HUES6 (cell line): ENCODE measurements at regions not wholly inside any gene's neighbourhood (a gene's known extent, or its start where the extent isn't known, plus 50 kb on each side); places are given as distances from the start of the nearest gene placed in this dataset.

Source experiments
- H3K27ac ChIP-seq: 2 replicates; pipeline ENCODE4 v1.7.0; 2013; ENCODE audit warnings: low read depth, mild to moderate bottlenecking, low read length, inconsistent platforms
- H3K27me3 ChIP-seq: 2 replicates; pipeline ENCODE4 v1.6.1; 2013; ENCODE audit warnings: low read length; ENCODE audit not compliant: control insufficient read depth, insufficient read depth
- H3K36me3 ChIP-seq: 2 replicates; pipeline ENCODE4 v1.6.1; 2013; ENCODE audit warnings: low read length; ENCODE audit not compliant: control insufficient read depth, insufficient read depth
- H3K4me1 ChIP-seq: 2 replicates; pipeline ENCODE4 v1.6.1; 2013; ENCODE audit warnings: low read length; ENCODE audit not compliant: control insufficient read depth, insufficient read depth
- H3K4me3 ChIP-seq: 2 replicates; pipeline ENCODE4 v1.5.1; 2013; ENCODE audit warnings: low read depth, low read length
- H3K9ac ChIP-seq: one replicate; pipeline ENCODE4 v1.6.1; 2013; ENCODE audit warnings: mild to moderate bottlenecking, low read length
- H3K9me3 ChIP-seq: 2 replicates; pipeline ENCODE4 v1.6.1; 2013; ENCODE audit warnings: low read depth, low read length; ENCODE audit not compliant: control insufficient read depth, insufficient read depth

DNA sequence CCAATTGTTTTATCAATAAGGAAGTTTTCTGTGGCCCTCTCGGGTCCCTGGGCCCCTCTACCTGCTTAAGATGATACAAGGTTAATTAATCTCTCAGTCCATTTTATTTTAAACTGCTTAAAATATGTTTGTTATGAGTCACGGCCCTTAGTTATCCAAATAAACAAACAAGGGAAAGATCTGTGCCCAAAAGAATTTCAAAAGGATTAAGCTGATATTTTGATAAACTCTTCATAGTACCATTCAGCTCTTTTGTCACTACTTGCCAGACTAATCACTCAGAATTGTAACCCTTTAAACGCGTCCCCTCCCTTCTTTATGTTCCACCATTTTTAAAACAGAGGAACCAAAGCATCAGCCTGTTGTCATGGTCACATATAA lies 144.7 kb upstream of the STK17B start:
- Histone ChIP-seq H3K9me3 (no peaks in the 10 kb centered on the region), H3K27me3 (no peaks in the 10 kb centered on the region), H3K4me3 (no peak overlapping the region), H3K27ac (no peak overlapping the region), H3K36me3 (no peaks in the 10 kb centered on the region), H3K4me1 (0 out of 2 replicates have a peak, but pooled peaks cover 3% of the 10 kb centered on the region), H3K9ac (no peak overlapping the region)

- Histone ChIP-seq H3K27ac (no peak overlapping the region), H3K36me3 (no peaks in the 10 kb centered on the region), H3K9ac (no peak overlapping the region), H3K4me3 (no peak overlapping the region), H3K27me3 (no peaks in the 10 kb centered on the region), H3K9me3 (no peaks in the 10 kb centered on the region), H3K4me1 (0 out of 2 replicates have a peak, but pooled peaks cover 8% of the 10 kb centered on the region)
These were observed 147.4 kb upstream of the STK17B start for GRCh38 chr2:196318517-196319377.

GRCh38 chr2:196322973-196323810 lies 151.8 kb upstream of the STK17B start:
- H3K9me3 ChIP-seq, result no peaks in the 10 kb centered on the region
- H3K4me1 ChIP-seq, result 0 out of 2 replicates have a peak, but pooled peaks cover 5% of the 10 kb centered on the region
- H3K36me3 ChIP-seq, result no peaks in the 10 kb centered on the region
- no peak overlapping the region for H3K9ac ChIP-seq
- no peak overlapping the region for H3K4me3 ChIP-seq
- no peaks in the 10 kb centered on the region for H3K27me3 ChIP-seq
- H3K27ac ChIP-seq, result no peak overlapping the region

DNA sequence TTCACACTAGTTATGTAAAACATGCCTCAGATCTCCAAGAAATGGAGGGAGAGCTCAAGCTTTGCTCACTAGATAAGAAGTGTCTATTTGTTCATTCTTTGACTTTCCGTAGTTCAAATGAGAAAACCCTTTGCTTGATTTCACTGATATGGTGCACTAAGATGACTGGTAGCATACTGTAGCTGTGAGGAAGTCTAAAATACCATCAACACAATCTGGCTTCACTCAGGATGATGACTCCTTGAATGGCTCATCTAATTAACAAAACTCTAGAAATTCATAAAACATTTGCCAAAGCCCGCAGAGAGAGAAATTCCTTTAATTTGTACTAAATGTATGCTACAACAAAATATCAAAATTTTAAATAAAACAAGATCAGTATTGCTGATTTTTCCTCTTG lies 152.8 kb upstream of the STK17B start:
- Histone ChIP-seq H3K27ac (no peak overlapping the region), H3K27me3 (no peaks in the 10 kb centered on the region), H3K36me3 (no peaks in the 10 kb centered on the region), H3K4me3 (no peak overlapping the region), H3K9ac (no peak overlapping the region), H3K9me3 (no peaks in the 10 kb centered on the region), H3K4me1 (0 out of 2 replicates have a peak, but pooled peaks cover 5% of the 10 kb centered on the region)

DNA sequence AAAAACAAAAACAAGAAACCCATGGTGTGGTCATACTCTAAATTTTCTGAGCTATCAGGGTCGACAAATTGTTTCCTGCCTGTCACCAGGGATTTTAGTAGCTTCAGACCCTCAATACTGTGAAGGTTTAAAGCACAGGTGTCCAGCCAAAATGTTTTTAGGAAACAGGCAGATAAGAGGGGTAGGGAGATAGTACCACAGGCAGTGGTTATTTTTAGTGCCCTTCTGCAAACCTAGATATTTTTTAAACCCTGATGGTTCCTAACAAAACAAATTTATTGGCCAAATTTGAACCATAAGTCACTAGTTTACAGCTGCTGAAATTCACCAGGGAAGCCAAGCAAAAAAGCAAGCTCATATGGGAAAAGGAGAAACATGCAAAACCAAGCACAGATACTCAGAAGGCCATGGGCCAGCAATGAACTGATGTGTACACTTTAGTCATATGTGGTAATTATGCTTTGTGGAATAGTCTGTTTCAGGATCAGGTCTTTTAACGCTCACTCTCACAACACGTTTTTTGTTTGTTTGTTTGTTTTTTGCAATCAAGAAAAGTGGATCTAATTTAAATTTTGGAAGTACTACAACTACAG lies 156.8 kb upstream of the STK17B start:
- no peaks in the 10 kb centered on the region for H3K9me3 ChIP-seq
- H3K27ac ChIP-seq, result no peak overlapping the region
- H3K4me3 ChIP-seq, result no peak overlapping the region
- H3K9ac ChIP-seq, result no peak overlapping the region
- H3K27me3 ChIP-seq, result no peaks in the 10 kb centered on the region
- no peaks in the 10 kb centered on the region for H3K36me3 ChIP-seq
- no peaks in the 10 kb centered on the region for H3K4me1 ChIP-seq

DNA sequence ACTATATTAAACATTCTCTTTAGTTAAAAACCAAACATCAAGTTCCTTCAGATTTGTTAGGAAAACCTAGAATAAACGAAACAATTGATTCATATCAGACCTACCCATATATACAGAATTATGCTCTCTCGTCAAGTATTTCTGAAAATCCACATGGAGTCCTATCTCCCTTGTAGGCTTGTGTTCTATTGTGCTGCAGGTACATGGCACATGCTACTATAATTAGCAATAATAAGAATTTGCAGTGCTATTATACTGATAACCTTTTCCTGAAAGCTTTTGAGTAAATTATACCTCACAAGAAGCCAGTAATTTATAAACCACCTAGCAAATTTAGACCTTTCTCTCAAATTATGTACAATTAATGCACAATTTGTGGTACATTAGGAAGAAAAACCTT lies 158.6 kb upstream of the STK17B start:
- no peaks in the 10 kb centered on the region for H3K9me3 ChIP-seq
- H3K4me1 ChIP-seq, result peaks cover 3% of the 10 kb centered on the region; the same call in 1 of the 2 replicates
- H3K4me3 ChIP-seq, result no peak overlapping the region
- H3K27me3 ChIP-seq, result no peaks in the 10 kb centered on the region
- no peaks in the 10 kb centered on the region for H3K36me3 ChIP-seq
- no peak overlapping the region for H3K9ac ChIP-seq
- H3K27ac ChIP-seq, result no peak overlapping the region

DNA sequence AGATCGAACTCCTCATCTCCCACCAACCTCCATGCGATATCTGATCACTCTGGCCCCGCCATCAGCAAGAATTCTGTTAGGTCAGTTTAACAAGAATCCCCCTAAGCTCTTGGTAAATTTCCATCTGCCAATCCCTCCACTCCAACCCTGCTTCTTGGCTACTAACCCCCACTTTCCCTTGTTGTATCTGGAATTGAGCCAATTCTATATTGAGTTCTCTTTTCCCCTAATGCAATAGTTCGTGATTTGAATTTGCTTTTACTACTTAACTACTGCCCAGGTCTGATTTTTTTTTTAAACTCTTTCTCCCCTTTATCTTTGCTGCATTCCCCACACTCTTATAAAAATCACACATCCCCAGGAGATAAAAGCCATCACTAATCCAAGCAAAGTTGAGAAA lies 159.3 kb upstream of the STK17B start:
- no peaks in the 10 kb centered on the region for H3K36me3 ChIP-seq
- no peak overlapping the region for H3K4me3 ChIP-seq
- H3K4me1 ChIP-seq, result peaks cover 10% of the 10 kb centered on the region; the same call in 1 of the 2 replicates
- no peak overlapping the region for H3K9ac ChIP-seq
- no peaks in the 10 kb centered on the region for H3K9me3 ChIP-seq
- H3K27me3 ChIP-seq, result no peaks in the 10 kb centered on the region
- no peak overlapping the region for H3K27ac ChIP-seq

DNA sequence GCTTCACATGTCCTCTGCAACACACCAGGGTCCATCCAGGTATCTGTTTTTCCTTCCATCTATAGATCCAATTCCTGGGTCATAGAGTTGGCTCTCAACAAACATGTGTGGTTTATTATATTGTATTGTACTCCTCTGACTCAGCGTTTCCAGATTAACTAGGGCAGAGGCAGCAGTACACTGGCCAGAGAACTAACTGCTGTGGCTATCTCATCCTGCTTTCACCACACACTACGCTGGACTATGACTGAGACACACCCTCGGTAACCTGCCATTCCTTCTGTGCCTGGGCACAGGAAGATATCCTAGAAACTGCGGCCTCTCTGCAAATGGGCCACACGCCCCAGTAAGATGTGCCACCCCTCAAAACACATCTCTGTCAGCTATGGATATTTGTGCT lies 159.8 kb upstream of the STK17B start:
- Histone ChIP-seq H3K4me3 (no peak overlapping the region), H3K4me1 (peaks cover 13% of the 10 kb centered on the region; the same call in 1 of the 2 replicates), H3K9me3 (no peaks in the 10 kb centered on the region), H3K27ac (no peak overlapping the region), H3K36me3 (no peaks in the 10 kb centered on the region), H3K9ac (no peak overlapping the region), H3K27me3 (no peaks in the 10 kb centered on the region)

DNA sequence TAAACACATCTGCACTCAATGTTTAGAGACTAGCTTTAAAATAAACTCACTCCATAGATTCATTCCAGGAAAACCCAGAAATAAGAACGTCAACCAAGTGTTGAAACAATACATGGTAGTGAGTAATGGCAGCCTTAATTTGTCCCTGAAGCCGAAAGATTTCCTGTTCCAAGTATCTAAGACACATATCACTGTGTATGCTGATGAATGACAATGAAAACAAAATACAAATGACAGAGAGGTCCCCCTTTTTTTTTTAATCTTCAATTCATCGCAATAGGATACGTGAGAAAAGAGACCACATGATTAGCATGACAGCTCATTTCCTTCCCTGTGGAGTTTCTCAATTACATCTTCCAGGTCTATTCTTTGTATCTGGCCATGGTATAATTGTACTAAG lies 160.5 kb upstream of the STK17B start:
- H3K36me3 ChIP-seq, result no peaks in the 10 kb centered on the region
- H3K4me1 ChIP-seq, result peaks cover 13% of the 10 kb centered on the region; the same call in 1 of the 2 replicates
- H3K27me3 ChIP-seq, result no peaks in the 10 kb centered on the region
- H3K9me3 ChIP-seq, result no peaks in the 10 kb centered on the region
- no peak overlapping the region for H3K9ac ChIP-seq
- H3K27ac ChIP-seq, result no peak overlapping the region
- no peak overlapping the region for H3K4me3 ChIP-seq

DNA sequence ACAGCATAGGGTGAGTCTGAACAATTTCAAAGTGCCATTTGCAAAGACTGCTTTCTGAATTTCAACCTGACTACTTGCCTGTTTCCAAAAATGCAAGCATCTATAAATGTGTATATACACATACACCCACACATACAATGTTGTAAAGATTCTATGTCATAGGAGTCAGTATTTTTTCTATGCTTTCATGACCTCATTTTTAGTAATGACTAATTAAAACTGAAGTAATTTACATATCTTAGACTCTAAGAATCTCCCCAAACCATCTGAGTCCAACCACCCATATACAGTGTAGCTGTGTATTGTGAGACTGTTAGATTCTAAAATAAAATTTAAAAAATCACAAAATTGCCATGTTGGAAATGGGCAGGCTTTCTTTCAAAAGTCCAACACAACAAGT lies 162.0 kb upstream of the STK17B start:
- H3K27me3 ChIP-seq, result no peaks in the 10 kb centered on the region
- no peaks in the 10 kb centered on the region for H3K36me3 ChIP-seq
- H3K9me3 ChIP-seq, result no peaks in the 10 kb centered on the region
- no peak overlapping the region for H3K27ac ChIP-seq
- peaks cover 13% of the 10 kb centered on the region; the same call in 1 of the 2 replicates for H3K4me1 ChIP-seq
- no peak overlapping the region for H3K9ac ChIP-seq
- no peak overlapping the region for H3K4me3 ChIP-seq
